ENCODE measurements at regions not wholly inside any gene's neighbourhood (a gene's known extent, or its start where the extent isn't known, plus 50 kb on each side); places are given as distances from the start of the nearest gene placed in this dataset.
"Not testable (repeated sequence)": the region's sequence is repeated elsewhere in the genome, so short reads cannot be mapped to it uniquely, and the experiment has no call there.

DNA sequence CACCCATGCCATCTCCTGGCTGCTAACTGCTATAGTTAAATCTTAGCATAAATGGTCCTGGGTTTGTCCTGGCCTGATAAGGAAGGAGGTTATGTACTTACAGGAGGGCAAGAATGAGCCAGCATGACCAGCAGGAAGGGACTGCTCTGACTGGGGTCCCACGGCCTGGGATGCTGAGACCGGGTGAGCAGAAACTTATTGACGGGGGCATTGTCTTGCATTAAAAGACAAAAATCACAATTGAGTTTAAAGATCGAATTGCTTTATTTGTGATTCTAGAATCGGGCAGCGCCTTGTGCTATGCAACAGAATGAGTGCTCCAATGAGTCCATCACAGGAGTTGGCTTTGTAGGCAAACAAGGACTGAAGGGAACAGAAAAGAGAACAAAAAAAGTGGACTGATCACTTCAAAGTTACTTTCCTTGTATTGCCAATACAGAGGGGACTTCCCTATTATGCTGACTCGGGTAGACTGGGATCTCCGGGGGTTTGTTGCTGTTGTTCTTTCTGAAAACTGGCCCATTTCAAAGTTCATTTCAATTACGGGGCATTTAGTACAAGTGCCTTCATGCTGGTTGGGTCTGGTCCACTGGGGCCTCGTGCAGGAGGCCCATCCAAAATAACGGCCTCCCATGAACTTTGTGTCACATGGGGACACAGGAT, 87.1 kb upstream of the SLC66A3 start:
- ChIA-PET CTCF (no interaction called here), POLR2A (no interaction called here)

DNA sequence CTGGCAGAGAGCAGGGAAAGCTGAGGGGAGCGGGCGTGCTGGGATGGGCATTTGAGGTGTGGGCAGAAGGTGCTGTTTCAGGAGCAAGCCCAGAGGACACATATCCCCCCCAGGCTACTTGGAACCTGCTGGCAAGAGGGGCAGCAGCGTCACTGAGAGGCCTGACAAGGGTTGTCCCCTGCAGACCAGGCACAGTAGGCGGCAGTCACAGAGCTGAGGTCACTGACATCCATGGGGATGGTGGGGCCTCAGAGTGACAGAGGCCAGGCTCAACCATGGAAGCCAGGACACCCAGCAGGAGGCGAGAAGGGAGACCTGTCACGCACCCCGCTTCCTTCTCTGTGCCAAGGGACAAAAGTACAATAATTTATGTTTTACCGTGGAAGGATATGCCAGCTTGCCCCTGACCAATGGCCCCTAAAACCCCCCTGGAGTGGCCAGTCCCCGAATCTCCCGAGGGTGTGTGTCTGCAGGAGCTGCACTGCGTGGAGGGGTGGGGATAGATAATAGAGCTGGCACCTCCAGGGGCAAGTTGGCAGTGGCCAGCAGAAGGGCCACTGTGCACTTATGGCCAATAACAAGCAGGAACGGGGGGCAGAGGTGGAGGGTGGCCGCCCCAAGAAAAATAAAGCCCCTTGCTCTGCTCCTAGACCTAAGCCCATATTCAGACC, 86.3 kb upstream of the SLC66A3 start:
- CTCF ChIA-PET, result no interaction called here
- POLR2A ChIA-PET, result no interaction called here

DNA sequence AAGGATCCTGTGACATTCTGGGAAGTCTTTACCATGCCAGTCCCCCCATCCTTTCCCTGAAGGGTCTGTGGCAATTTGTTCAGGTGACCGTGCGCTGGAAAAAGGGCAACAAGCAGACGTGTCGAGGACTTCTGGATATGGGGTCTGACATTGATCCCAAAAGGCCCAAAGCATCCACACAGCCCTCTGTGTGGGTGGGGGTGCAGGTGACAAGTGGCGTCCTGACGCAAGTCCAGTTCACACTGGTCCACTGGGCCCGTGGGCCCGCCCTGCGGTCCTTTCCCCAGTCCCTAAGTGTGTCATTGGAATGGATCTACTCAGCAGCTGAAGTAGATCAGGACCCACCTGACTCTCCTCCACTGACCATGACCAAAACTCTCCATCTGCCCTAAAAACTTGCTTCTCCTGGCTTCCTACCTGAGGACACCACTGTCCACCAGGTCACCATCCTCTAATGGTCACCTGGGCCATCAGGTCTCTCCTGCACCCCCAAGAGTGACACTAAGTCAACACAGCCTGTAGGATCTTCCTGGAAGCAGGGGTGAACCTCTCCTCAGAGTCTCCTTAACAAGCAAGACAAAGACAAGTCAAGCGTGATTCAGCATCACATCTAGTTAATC, 85.6 kb upstream of the SLC66A3 start:
- CTCF ChIA-PET, result no interaction called here
- POLR2A ChIA-PET, result no interaction called here

DNA sequence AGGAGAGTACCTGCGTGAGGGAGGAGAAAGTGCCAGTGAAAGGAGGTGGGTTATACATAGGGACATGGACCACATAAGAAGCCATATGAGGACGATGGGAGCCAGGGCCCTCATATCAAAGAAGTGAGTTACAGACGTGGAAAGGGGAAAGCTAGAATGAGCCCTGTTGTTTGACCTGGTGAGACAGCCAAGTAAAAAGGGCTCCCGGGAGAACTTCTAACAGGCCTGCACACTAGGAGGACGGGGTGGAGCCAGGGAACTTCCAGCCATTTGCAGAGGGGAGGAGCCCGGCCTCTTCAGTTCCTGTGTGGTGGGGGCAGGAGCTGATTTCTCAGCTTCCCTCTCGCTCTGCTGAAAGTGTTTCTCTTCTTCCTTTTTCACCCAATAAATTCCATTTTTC, 84.1 kb upstream of the SLC66A3 start:
- ChIA-PET CTCF (interaction anchor here (1.0 kb wide), 2 partner anchors 53 to 239 kb away, joined by 4 read pairs; no protein-coding TSS in a partner anchor), POLR2A (no interaction called here)

DNA sequence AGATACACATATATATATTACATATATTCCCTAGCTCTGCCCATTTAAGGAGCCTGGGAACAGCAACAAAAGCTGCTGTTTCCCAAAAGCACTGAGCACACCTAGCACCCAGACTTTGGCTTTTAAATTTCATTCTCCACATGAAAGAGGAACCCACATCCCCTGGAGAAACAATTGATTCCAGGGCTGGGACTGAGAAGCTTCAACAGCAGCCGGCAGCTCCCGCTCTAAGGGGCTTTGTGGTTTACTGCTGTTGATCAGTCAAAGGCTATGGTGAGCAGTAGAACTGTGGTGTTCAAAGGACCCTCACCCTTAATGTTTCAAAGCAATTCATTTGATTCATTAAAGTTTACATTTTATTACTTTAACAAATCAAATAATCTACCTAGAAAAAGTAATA, 83.3 kb upstream of the SLC66A3 start:
- CTCF ChIA-PET, result interaction anchor here (1.0 to 1.6 kb wide), 3 partner anchors 11 to 240 kb away, joined by 4 to 5 read pairs (median 4); no protein-coding TSS in a partner anchor
- POLR2A ChIA-PET, result no interaction called here

DNA sequence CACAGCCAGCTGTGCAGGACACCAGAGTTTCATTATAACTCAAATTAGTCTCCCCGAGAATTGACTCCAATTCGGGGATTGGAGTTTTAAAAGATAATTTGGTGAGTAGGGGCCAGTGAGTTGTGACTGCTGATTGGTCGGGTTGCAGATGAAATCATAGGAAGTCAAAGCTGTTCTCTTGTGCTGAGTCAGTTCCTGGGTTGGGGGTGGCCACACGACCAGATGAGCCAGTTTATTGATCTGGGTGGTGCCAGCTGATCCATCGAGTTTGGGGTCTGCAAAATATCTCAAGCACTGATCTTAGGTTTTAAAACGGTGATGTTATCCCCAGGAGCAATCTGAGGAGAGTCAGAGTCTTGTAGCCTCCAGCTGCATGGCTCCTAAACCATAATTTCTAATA, 82.7 kb upstream of the SLC66A3 start:
- ChIA-PET POLR2A (no interaction called here), CTCF (interaction anchor here (1.6 kb wide), 1 partner anchor 11 kb away, joined by 5 read pairs; no protein-coding TSS in a partner anchor)

DNA sequence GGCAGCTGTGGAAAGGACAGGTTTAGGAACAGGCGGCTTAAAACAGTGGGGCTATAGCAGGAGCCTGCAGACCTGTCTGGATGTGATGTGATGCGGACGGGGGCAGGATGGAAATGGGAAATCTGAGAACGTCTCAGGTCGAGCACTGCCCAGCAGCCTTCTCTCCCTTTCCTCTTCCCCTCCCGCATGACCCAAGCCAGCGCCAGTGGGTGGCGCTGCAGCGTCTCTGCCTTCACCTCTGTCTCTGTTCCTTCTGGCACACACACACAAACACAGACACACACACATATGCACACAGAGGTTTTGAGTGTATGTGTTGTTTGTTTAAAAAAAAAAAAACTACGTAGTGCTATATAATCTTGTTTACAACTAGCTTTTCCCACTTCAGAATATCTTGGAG, 82.0 kb upstream of the SLC66A3 start:
- ChIA-PET POLR2A (no interaction called here), CTCF (interaction anchor here (1.6 kb wide), 1 partner anchor 10 kb away, joined by 5 read pairs; no protein-coding TSS in a partner anchor)

DNA sequence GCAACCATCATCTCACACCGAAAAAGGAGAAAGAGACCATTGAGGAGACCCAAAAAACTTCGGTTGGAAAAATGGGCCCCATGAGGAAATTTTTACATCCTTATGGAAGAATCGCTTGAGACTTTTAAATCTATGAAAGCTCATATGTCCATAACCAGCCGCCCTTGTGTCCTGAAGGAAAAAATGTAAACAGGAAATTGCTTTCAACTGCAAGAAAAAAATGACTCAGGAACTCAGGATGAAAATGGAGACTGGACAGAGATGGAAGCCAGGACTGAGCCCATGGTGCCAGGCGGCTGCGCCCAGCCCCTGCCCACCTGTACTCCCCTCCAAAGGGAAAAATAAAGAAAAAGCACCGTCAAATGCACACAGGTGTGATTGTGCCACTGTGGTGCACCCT, 81.5 kb upstream of the SLC66A3 start:
- POLR2A ChIA-PET, result no interaction called here
- CTCF ChIA-PET, result no interaction called here

DNA sequence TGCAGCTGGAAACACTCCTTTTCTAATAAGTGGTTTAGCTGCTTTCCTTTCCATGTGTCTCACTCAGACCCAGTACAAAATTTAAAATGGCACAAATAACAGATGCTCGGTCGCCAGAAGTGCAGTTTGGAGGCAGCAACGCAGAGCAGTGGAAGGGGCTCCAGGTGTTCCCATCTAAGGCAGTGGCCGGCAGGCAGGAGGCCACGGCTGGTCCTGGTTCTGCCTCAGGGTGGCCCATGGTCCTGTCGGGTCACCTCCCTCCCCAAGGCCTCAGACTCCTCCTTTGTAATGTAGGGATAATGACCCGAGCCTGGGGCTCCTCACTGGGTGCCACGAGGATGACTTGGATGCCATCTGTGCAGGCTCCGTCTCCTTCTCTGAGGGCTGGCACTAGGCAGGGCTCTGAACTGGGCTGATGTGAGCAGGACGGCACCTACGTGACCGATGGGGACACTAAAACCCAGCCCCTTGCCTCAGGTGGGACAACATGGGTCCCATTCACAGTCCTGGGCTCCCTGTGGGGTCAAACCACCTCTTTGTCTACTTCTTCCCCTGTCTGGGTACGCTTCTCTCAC, 80.9 kb upstream of the SLC66A3 start:
- ChIA-PET POLR2A (no interaction called here), CTCF (no interaction called here)

DNA sequence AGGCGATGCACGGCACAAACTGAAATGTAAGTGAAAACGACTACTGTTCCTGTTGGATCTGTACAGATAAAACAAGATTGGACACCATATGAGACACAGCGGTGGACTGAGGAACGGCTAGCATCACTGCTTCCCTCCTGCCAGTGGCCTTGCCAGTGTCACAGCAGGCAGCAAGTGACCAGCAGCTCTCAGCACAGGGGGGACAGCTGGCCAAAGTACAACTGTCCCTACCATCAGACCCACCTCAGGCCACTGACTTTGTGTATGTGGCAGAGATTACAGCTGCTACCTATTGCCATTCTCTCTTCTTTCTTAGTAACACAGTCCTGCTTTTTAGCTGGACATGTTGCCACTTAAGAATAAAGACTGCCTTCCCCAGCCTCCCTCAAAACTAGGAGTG, 80.0 kb upstream of the SLC66A3 start:
- CTCF ChIA-PET, result no interaction called here
- POLR2A ChIA-PET, result no interaction called here

DNA sequence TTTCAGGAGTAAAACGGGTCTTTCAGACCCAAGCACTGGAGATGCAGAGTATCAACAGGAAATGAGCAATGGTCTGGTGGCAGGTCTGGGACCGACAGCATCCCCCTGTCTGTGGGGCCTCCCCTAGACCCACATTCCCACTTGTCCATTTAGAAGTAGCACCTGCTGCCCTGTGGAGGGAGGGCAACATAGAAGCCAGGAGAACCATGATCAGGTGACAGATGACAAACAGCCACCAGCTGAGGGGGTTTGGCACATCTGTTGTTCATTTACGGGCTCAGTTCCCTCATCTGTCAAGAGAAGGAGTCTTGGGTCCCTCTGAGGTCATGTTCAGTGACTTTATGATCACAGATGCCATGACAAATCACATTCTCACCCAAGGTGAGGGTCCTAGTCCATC, 77.9 kb upstream of the SLC66A3 start:
- ChIA-PET POLR2A (no interaction called here), CTCF (no interaction called here)

DNA sequence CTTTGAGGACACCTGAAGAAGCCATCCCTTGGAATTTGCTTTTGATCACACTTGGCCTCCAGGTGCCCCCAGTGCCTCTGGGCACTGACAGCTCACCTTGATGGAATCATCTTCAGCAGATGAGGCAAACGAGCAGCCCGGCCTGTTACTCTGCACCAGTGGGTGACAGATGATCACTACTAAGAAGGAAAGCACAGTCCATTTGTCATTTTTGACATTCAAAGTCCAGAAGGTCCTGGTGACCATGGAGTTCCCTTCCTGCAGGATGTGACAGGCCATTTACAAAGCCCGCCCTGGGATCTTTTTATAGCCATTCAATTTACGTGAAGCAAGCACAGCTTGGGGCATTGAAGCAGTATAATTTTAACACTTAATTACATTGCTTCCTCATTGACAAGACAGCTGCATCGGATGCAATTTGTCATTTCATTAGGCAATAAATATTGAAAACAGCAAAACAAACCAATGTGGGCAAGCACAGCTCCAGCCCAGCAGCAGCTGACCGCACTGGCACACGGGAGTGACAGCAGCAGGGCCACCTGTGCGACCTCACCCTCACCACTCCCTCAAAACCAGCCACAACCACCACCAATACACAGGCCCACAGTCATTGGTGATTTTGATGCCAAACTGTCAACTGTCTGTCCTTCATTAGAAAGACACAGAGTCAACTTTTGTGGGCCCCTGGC, 76.0 kb upstream of the SLC66A3 start:
- POLR2A ChIA-PET, result no interaction called here
- CTCF ChIA-PET, result no interaction called here

DNA sequence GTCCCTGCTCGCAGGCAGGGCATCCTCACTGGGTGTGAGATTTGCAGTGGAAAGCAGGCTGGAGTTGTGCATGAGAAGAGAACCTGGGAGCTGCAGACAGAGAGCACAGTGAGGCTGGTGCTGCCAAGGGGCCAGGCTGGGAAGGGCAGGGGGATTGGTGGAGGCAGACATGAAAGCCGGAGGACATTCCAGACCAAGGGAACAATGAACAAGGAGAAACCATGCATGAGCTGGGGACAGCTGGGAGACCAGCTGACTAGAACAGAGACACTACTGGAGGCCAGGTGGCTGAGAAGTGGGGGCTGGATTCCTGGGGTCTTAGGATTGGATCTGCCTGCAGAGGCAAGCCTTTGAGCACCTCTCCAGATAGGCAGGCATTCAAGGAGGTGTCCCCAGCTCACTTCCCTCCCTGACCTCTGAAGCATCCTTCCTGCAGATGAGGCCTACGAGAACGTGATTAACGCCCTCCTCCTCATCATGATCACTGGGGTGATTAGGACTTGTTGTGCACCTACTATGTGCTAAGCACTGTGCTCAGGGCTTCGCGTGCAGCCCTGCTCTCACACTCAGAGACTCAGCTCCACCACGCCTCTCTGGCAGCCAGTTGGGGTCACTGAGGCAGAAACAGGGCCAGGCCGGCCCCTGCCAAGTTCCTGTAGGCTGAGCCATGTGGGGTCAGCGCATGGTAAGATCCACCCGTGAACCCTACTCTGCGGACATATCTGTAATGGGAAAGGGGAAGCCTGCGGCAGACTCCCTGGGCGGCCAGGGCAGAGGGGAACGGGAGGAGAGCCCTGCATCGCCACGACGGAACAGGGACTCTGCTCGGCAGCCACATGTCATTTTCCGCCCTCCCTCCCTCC, 74.8 kb upstream of the SLC66A3 start:
- CTCF ChIA-PET, result no interaction called here
- POLR2A ChIA-PET, result no interaction called here

DNA sequence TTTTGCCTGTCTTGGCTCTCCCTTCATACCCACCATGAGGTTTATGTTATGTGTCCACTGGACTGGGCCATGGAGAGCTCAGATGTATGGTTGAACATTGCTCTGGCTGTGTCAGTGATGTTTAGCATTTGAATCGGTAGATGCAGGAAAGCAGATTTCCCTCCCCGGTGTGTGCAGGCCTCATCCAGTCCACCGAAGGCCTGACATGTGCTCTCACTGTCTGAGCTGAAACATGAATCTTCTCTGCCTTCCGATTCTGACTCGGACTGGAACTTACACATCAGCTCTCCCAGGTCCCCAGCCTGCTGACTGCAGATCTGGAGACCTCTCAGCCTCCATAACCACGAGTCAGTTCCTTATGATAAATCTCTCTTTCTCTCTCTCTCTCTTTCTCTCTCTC, 72.4 kb upstream of the SLC66A3 start:
- CTCF ChIA-PET, result interaction anchor here (1.9 kb wide), 1 partner anchor 11 kb away, joined by 5 read pairs; no protein-coding TSS in a partner anchor
- POLR2A ChIA-PET, result no interaction called here

DNA sequence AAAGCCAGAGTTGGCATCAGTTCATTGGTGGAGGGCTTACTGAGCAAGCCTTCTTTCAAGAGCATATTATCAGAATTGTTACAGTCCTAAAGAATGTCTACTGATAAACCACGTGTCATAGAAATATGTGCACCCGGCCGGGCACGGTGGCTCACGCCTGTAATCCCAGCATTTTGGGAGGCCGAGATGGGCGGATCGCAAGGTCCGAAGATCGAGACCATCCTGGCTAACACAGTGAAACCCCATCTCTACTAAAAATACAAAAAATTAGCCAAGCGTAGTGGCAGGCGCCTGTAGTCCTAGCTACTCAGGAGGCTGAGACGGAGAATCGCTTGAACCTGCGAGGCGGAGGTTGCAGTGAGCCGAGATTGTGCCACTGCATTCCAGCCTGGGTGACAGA, 66.4 kb upstream of the SLC66A3 start:
- POLR2A ChIA-PET, result not testable (repeated sequence)
- CTCF ChIA-PET, result interaction anchor here (1.4 kb wide), 1 partner anchor 35 kb away, joined by 4 read pairs; no protein-coding TSS in a partner anchor

DNA sequence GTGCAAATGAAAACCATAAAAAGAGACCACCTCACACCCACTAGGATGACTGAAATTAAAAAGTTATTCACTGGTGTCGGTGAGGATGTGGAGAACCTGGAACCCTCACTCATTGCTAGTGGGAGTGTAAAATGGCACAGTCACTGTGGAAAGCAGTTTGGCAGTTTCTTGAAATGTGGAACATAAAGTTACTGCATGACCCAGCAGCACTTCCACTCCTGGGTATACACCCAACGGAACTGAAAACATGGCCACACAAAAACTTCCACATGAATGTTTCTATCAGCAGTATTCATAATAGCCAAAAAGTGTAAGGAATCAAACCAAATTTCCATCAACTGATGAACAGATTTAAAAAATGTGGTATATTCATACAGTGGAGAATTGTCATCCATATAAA, 65.1 kb upstream of the SLC66A3 start:
- ChIA-PET POLR2A (no interaction called here), CTCF (no interaction called here)

DNA sequence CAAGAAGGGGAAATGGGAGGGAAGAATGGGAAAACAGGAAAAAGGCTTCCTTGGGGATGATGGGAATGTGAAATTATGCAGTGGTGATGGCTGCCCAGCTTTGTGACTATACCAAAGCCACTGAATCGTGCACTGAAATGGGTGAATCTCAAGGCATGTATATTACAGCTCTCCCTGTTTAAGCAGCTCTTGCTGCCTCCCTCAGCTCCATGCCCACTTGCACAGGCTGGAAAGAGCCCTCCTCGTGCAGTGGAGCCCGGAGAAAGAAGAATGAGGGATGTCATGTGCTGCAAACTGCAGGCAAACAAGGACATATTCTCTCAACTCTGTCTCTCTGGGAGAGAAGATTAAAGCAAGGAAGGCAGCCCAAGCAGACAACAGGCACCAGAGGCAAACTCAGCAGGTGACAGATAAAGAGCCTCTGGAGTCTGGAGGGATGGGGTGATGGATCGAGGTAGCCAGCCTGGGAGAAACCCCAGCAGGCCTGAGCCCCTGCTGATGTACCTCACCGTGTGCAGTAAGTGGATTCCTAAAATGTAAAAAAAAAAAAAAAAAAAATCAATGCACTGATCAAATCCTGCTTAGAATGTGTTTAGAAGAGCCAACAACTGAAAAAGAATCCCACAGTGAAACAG, 62.4 kb upstream of the SLC66A3 start:
- POLR2A ChIA-PET, result no interaction called here
- CTCF ChIA-PET, result no interaction called here

DNA sequence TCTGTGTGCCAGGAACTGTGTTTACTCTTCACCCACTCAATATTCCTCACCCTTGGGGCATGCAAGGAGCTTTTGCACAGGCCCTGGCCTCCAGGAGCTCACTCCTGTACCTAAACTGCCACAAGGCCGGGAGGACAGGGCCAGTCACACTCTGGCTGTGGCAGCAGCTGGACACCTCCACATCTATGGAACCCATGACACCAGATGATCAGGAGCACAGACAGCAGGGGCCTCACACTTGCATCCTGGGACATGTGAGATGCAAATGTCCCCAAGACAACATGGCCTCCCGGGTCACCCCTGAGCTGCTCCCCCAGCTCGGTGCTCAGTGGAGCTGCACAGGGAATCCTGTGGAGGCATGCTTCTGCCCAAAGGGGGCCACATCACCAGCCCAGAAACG, 61.8 kb upstream of the SLC66A3 start:
- POLR2A ChIA-PET, result interaction anchor here (0.6 kb wide), 1 partner anchor 303 kb away, joined by 5 read pairs; no protein-coding TSS in a partner anchor
- CTCF ChIA-PET, result no interaction called here

Data from activated CD8-positive, alpha-beta memory T cell treated with anti-CD3 and anti-CD28 coated beads for 36 hours (primary cell).